ENCODE measurements at regions not wholly inside any gene's neighbourhood (a gene's known extent, or its start where the extent isn't known, plus 50 kb on each side); places are given as distances from the start of the nearest gene placed in this dataset.

- ATAC-seq: no peak
- Histone ChIP-seq H3K27ac (ENCODE audit: low read length) (no peak overlapping the region), H3K4me3 (ENCODE audit: low read length) (no peak overlapping the region), H3K9me3 (ENCODE audit: control insufficient read depth, insufficient read depth, low read length) (no peaks in the 10 kb centered on the region), H3K36me3 (ENCODE audit: control insufficient read depth, insufficient read depth, low read length) (no peaks in the 10 kb centered on the region), H3K4me1 (ENCODE audit: control insufficient read depth, insufficient read depth, low read length) (no peaks in the 10 kb centered on the region), H3K27me3 (ENCODE audit: control insufficient read depth, insufficient read depth, low read length) (peaks cover 4% of the 10 kb centered on the region)
- intact Hi-C loops (cut with micrococcal nuclease): no loop called here
- H3K9me3 Mint-ChIP-seq: no peaks in the 10 kb centered on the region
- 93% methylated on average over 9 of the region's 9 CpGs for WGBS (ENCODE audit: insufficient coverage)
- H3K27me3 Mint-ChIP-seq (ENCODE audit: low read depth in 2 of 2): peaks cover 6 to 18% of the 10 kb centered on the region in 2 donors
- no peaks in the 10 kb centered on the region for H3K36me3 Mint-ChIP-seq
- TF ChIP-seq CTCF (IDR thresholded peaks at IDR 0.05): no peak
- no peak overlapping the region for H3K27ac Mint-ChIP-seq
- no peak overlapping the region for H3K4me3 Mint-ChIP-seq
- DNase-seq: no peak
- no peaks in the 10 kb centered on the region for H3K4me1 Mint-ChIP-seq
Measured at GRCh38 chr14:66066981-66067776, 419.0 kb upstream of the CCDC196 start.

GRCh38 chr14:66069036-66069435 is 417.1 kb upstream of the CCDC196 start:
- Mint-ChIP-seq H3K27ac (no peak overlapping the region), H3K27me3 (ENCODE audit: low read depth in 2 of 2) (peaks cover 6 to 18% of the 10 kb centered on the region in 2 donors), H3K36me3 (no peaks in the 10 kb centered on the region), H3K4me3 (no peak overlapping the region), H3K4me1 (no peaks in the 10 kb centered on the region), H3K9me3 (no peaks in the 10 kb centered on the region)
- intact Hi-C loops (cut with micrococcal nuclease): no loop called here
- Histone ChIP-seq H3K36me3 (ENCODE audit: control insufficient read depth, insufficient read depth, low read length) (no peaks in the 10 kb centered on the region), H3K27ac (ENCODE audit: low read length) (no peak overlapping the region), H3K4me1 (ENCODE audit: control insufficient read depth, insufficient read depth, low read length) (no peaks in the 10 kb centered on the region), H3K4me3 (ENCODE audit: low read length) (no peak overlapping the region), H3K27me3 (ENCODE audit: control insufficient read depth, insufficient read depth, low read length) (peaks cover 4% of the 10 kb centered on the region), H3K9me3 (ENCODE audit: control insufficient read depth, insufficient read depth, low read length) (no peaks in the 10 kb centered on the region)
- whole genome bisulfite sequencing (ENCODE audit: insufficient coverage): 90% methylated on average over 2 of the region's 2 CpGs
- ATAC-seq: no peak
- DNase-seq: no peak
- TF ChIP-seq CTCF (IDR thresholded peaks at IDR 0.05): no peak

GRCh38 chr14:66069830-66070541 is 416.2 kb upstream of the CCDC196 start:
- no peaks in the 10 kb centered on the region for H3K36me3 ChIP-seq (ENCODE audit: control insufficient read depth, insufficient read depth, low read length)
- H3K4me3 ChIP-seq (ENCODE audit: low read length): no peak overlapping the region
- peaks cover 4% of the 10 kb centered on the region for H3K27me3 ChIP-seq (ENCODE audit: control insufficient read depth, insufficient read depth, low read length)
- no peaks in the 10 kb centered on the region for H3K9me3 Mint-ChIP-seq
- H3K27ac ChIP-seq (ENCODE audit: low read length): no peak overlapping the region
- DNase-seq (no peak), ATAC-seq (no peak)
- no peak overlapping the region for H3K27ac Mint-ChIP-seq
- H3K36me3 Mint-ChIP-seq: no peaks in the 10 kb centered on the region
- H3K4me1 ChIP-seq (ENCODE audit: control insufficient read depth, insufficient read depth, low read length): no peaks in the 10 kb centered on the region
- no peak overlapping the region for H3K4me3 Mint-ChIP-seq
- WGBS (ENCODE audit: insufficient coverage): 95% methylated on average over 5 of the region's 7 CpGs
- TF ChIP-seq CTCF (IDR thresholded peaks at IDR 0.05): no peak
- H3K4me1 Mint-ChIP-seq: no peaks in the 10 kb centered on the region
- no peaks in the 10 kb centered on the region for H3K9me3 ChIP-seq (ENCODE audit: control insufficient read depth, insufficient read depth, low read length)
- peaks cover 6 to 18% of the 10 kb centered on the region in 2 donors for H3K27me3 Mint-ChIP-seq (ENCODE audit: low read depth in 2 of 2)
- intact Hi-C loops (cut with micrococcal nuclease): loop anchor here (1.0 to 10.0 kb wide), 3 partner anchors 657 to 1085 kb away; partner anchors contain the start of genes FNTB and FUT8

All from natural killer cell (primary cell).